AG10803 (cell line): ENCODE measurements at regions not wholly inside any gene's neighbourhood (a gene's known extent, or its start where the extent isn't known, plus 50 kb on each side); places are given as distances from the start of the nearest gene placed in this dataset.

Experiments
- DNase-seq: peaks from one replicate; pipeline ENCODE4 v3.0.0; 2010; ENCODE audit warnings: low read depth
- H3K4me3 ChIP-seq: 2 replicates; pipeline ENCODE4 v1.5.1; 2011; ENCODE audit warnings: mild to moderate bottlenecking, low read length, control low read depth
- CTCF ChIP-seq: conservative IDR thresholded peaks from 2 replicates; pipeline ENCODE4 v1.5.1; 2011; ENCODE audit warnings: mild to moderate bottlenecking, low read length, control low read depth, inconsistent platforms

- DNase-seq, result no peak
- no peak overlapping the region for H3K4me3 ChIP-seq
- TF ChIP-seq CTCF, result no peak
These were observed 681.3 kb downstream of the CPS1 start for GRCh38 chr2:211237586-211238275.

- no peak overlapping the region for H3K4me3 ChIP-seq
- TF ChIP-seq CTCF, result no peak
- DNase-seq, result no peak
These were observed 685.5 kb downstream of the CPS1 start for GRCh38 chr2:211241891-211242290.

- TF ChIP-seq CTCF, result no peak
- DNase-seq, result no peak
- no peak overlapping the region for H3K4me3 ChIP-seq
These were observed 691.4 kb downstream of the CPS1 start for GRCh38 chr2:211247751-211248150.

- H3K4me3 ChIP-seq, result no peak overlapping the region
- no peak for DNase-seq
These were observed 692.4 kb downstream of the CPS1 start for GRCh38 chr2:211248841-211249240.

GRCh38 chr2:211251016-211251415 is 694.6 kb downstream of the CPS1 start:
- TF ChIP-seq CTCF, result no peak
- DNase-seq, result no peak
- H3K4me3 ChIP-seq, result no peak overlapping the region

More at GRCh38 chr2:211248841-211249240, 692.4 kb downstream of the CPS1 start:
- TF ChIP-seq CTCF, result no peak

- TF ChIP-seq CTCF, result no peak
These were observed 702.4 kb downstream of the CPS1 start for GRCh38 chr2:211258646-211259335.

More at GRCh38 chr2:211258646-211259335, 702.4 kb downstream of the CPS1 start:
- H3K4me3 ChIP-seq, result no peak overlapping the region
- no peak for DNase-seq
